ENCODE measurements at regions not wholly inside any gene's neighbourhood (a gene's known extent, or its start where the extent isn't known, plus 50 kb on each side); places are given as distances from the start of the nearest gene placed in this dataset.

- no peak for TF ChIP-seq CTCF (optimal IDR thresholded peaks at IDR 0.05 in 1 of 3, IDR thresholded peaks at IDR 0.05 in 1 of 3, conservative IDR thresholded peaks at IDR 0.05 in 1 of 3; ENCODE audit: extremely low read depth in 1 of 3, insufficient read depth in 2 of 3, low read length in 3 of 3)
- peak; percentile 60 for TF ChIP-seq EZH2 (IDR thresholded peaks at IDR 0.05; ENCODE audit: low read length)
Measured at GRCh38 chr7:155381852-155382801, 75.8 kb upstream of the EN2 start.
